NCI-H69 (cell line): ENCODE measurements at regions not wholly inside any gene's neighbourhood (a gene's known extent, or its start where the extent isn't known, plus 50 kb on each side); places are given as distances from the start of the nearest gene placed in this dataset.
"Not testable (repeated sequence)": the region's sequence is repeated elsewhere in the genome, so short reads cannot be mapped to it uniquely, and the experiment has no call there.

ENCODE experiments used
- DNase-seq: peaks from one replicate; lab custom pipeline; 2025; lab: John Stamatoyannopoulos, UW

- not testable (repeated sequence) for DNase-seq
These were observed 75.3 kb upstream of the OR4F16 start for GRCh38 chr1:761791-762190.

GRCh38 chr1:771449-771848, 85.0 kb upstream of the OR4F16 start:
- DNase-seq: not testable (repeated sequence)

- not testable (repeated sequence) for DNase-seq
These were observed 91.2 kb upstream of the OR4F16 start for GRCh38 chr1:777480-778180.

- not testable (repeated sequence) for DNase-seq
These were observed 92.2 kb upstream of the OR4F16 start for GRCh38 chr1:778451-779278.

GRCh38 chr1:779621-780020, 93.2 kb upstream of the OR4F16 start:
- not testable (repeated sequence) for DNase-seq

- no peak for DNase-seq
These were observed 102.4 kb upstream of the OR4F16 start for GRCh38 chr1:788835-789234.

GRCh38 chr1:789606-790005, 103.2 kb upstream of the OR4F16 start:
- DNase-seq: not testable (repeated sequence)

GRCh38 chr1:790388-790930, 104.0 kb upstream of the OR4F16 start:
- not testable (repeated sequence) for DNase-seq

- DNase-seq: not testable (repeated sequence)
These were observed 107.9 kb upstream of the OR4F16 start for GRCh38 chr1:794310-794709.

GRCh38 chr1:794918-795584, 108.6 kb upstream of the OR4F16 start:
- not testable (repeated sequence) for DNase-seq

- not testable (repeated sequence) for DNase-seq
These were observed 111.2 kb upstream of the OR4F16 start for GRCh38 chr1:797649-798048.

- DNase-seq: not testable (repeated sequence)
These were observed 113.9 kb upstream of the OR4F16 start for GRCh38 chr1:800397-800796.

- peak; percentile 69 for DNase-seq
These were observed 118.1 kb upstream of the OR4F16 start for GRCh38 chr1:804378-805115.

- not testable (repeated sequence) for DNase-seq
These were observed 118.4 kb upstream of the SAMD11 start for GRCh38 chr1:805310-805709.

- not testable (repeated sequence) for DNase-seq
These were observed 116.7 kb upstream of the SAMD11 start for GRCh38 chr1:807066-807465.

GRCh38 chr1:807699-808390, 115.9 kb upstream of the SAMD11 start:
- not testable (repeated sequence) for DNase-seq

GRCh38 chr1:810949-811348, 112.8 kb upstream of the SAMD11 start:
- not testable (repeated sequence) for DNase-seq

GRCh38 chr1:812535-813127, 111.1 kb upstream of the SAMD11 start:
- not testable (repeated sequence) for DNase-seq

GRCh38 chr1:814543-814942, 109.2 kb upstream of the SAMD11 start:
- DNase-seq: not testable (repeated sequence)

GRCh38 chr1:815147-815922, 108.4 kb upstream of the SAMD11 start:
- not testable (repeated sequence) for DNase-seq
